GM12874 (cell line): ENCODE measurements at regions not wholly inside any gene's neighbourhood (a gene's known extent, or its start where the extent isn't known, plus 50 kb on each side); places are given as distances from the start of the nearest gene placed in this dataset.

Source experiments
- TF ChIP-seq, protein P1 (sequence below): IDR thresholded peaks from 2 replicates; pipeline ENCODE4 v1.5.1; 2011; ENCODE audit warnings: low read depth, mild to moderate bottlenecking, control low read depth, low read length, moderate library complexity; ENCODE audit not compliant: insufficient read depth

DNA sequence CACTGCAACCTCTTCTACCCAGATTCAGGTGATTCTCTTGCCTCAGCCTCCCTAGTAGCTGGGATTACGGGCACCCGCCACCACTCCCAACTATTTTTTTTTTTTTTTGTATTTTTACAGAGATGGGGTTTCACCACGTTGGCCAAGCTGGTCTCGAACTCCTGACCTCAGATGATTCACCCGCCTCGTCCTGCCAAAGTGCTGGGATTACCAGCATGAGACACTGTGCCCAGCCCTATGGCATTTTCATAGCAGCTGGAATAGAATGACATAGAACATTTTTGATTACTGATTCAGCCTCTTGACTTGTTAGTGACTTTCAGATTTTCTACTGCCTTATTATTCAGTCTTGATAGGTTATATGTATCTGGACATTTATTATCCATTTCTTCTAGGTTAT lies 1046.2 kb downstream of the AMY1C start:
- TF ChIP-seq, protein P1, sequence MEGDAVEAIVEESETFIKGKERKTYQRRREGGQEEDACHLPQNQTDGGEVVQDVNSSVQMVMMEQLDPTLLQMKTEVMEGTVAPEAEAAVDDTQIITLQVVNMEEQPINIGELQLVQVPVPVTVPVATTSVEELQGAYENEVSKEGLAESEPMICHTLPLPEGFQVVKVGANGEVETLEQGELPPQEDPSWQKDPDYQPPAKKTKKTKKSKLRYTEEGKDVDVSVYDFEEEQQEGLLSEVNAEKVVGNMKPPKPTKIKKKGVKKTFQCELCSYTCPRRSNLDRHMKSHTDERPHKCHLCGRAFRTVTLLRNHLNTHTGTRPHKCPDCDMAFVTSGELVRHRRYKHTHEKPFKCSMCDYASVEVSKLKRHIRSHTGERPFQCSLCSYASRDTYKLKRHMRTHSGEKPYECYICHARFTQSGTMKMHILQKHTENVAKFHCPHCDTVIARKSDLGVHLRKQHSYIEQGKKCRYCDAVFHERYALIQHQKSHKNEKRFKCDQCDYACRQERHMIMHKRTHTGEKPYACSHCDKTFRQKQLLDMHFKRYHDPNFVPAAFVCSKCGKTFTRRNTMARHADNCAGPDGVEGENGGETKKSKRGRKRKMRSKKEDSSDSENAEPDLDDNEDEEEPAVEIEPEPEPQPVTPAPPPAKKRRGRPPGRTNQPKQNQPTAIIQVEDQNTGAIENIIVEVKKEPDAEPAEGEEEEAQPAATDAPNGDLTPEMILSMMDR = no peak

DNA sequence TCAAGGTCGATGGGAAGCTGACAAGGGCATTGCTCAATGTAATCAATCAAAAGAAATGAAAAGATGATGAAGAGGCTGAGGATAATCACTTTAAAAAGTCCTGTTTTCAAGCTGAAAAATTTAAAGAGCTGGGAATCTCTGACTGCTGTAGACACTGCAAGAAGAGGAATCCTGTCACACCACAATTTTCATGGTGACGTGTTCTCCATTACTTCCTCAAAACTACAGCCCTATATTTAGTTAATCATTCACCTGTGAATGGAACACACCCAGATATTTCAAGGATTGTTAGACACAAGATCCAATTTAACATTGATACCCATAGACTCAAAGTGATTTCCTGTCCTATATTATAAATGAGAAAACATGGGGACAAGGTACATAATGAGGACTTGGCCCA lies 1048.3 kb downstream of the AMY1C start:
- TF ChIP-seq, protein P1 = no peak

DNA sequence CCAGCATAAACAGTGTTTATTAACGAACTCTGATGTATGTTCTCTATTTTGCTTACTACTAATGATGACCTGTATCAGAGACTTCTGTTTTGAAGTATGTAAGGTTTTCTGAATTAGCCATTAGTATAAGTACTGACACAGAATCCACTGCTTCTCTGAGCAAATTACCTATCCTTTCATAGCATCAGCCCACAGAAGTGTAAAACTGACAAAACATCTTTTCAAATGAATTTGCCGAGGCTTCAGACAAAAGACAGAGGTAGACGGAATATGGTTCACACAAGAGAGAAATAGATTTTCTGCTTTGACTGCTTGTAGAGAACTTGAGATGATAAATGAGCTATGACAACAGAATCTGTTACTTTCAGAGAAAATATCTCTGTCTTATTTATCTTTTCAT lies 1051.6 kb downstream of the AMY1C start:
- TF ChIP-seq, protein P1 = no peak

DNA sequence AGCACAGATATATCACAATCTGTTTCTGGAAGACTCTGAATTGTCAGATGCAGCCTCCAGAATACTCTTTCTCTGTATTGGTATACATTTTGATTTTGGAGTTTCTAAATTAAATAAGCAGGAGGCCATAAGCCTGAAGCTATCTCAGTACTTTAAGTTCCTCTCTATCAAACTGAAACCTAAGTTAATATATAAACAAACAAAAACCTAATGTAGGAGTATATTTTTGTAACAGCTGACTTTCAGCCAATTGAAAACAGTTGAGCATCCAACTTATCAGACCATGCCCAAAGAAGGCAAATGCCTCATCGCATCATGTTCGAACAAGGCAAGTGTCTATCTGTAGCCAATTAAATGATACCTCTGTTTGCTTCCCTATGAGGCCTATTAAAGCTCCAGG lies 1054.4 kb downstream of the AMY1C start:
- TF ChIP-seq, protein P1 = no peak

DNA sequence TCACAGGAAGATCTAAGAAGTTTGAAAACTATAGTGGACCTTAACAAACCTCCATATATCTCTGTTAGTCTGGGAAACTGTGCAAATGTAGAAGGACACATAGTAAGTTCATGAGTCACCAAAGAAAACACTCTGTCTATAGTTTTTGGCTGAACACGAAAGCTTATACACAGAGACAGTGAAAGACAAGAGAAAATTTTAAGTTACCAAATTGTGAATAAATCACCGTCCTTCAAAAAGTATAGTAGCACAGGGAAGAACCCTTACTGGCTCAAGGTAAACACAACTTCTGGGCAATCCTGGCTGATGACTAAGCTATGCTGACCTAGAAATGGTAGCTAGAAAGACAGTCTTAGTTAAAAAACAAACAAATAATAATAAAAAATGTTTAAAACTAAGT lies 1057.9 kb downstream of the AMY1C start:
- TF ChIP-seq, protein P1 = no peak

DNA sequence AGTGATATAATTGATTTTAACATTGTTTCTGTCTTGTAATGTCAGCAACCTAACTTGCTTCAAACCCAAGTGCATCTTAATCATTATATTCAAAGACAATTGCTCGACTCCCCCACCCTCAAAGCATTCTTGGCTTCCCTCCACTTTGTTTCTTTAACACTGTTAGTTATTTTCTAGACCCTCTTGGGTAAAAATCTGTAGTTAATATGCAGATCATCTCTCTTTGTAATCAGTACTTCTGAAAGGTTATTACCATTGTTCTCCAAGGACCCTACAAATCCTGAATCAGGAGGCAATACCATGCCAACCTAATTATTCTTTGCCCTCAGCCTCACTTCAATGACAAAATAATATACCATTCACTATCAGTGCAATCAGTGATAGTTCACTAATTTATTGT lies 1075.7 kb downstream of the AMY1C start:
- TF ChIP-seq, protein P1 = no peak

DNA sequence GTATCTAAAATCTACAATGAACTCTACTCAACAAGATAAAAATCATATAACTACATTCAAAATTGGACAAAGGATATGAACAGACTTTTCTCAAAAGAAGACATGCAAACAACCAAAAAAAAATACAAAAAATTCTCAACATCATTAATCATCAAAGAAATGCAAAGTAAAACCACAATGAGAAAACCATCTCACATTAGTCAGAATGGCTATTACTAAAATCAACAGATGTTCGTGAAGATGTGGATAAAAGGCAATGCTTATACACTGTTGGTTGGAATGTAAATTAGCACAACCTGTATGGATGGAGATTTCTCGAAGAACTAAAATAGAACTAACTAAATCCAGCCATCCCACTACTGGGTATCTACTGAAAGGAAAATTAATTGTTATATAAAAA lies 1080.8 kb downstream of the AMY1C start:
- TF ChIP-seq, protein P1 = no peak

DNA sequence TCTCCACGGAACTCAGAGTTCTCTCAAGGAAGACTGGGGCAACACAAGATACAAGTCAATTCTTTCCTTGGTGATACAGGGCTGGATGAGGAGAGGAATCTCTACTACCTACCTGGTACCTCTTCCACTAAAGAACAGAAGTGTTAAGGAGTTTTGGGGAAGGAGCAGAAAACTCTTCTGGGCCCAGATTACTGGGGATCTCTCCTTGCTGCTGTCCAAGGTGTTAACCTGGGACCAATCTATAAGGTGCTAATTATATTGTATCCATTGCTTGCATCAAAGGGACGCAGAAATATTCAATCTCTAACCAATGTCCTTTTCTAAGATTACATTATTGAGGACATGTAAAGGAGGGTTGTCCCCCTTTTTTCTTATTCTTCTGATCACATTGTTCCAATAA lies 1102.5 kb downstream of the AMY1C start:
- TF ChIP-seq, protein P1 = no peak
